ENCODE measurements at regions not wholly inside any gene's neighbourhood (a gene's known extent, or its start where the extent isn't known, plus 50 kb on each side); places are given as distances from the start of the nearest gene placed in this dataset.

GRCh38 chr17:73749928-73750605 is 105.8 kb upstream of the SDK2 start (continued):
- TF ChIP-seq REST (IDR thresholded peaks at IDR 0.05; ENCODE audit: low read depth) (no peak), FOSL1 (IDR thresholded peaks at IDR 0.05; ENCODE audit: low read depth) (no peak), ZNF274 (IDR thresholded peaks at IDR 0.05; ENCODE audit: low read depth, low read length) (no peak), CTCF (IDR thresholded peaks at IDR 0.05 in 2 of 3, conservative IDR thresholded peaks at IDR 0.05 in 1 of 3; ENCODE audit: borderline replicate concordance in 1 of 3, insufficient read depth in 1 of 3, low read depth in 2 of 3, low read length in 2 of 3) (no peak), JUND (IDR thresholded peaks at IDR 0.05) (no peak)

- BruUV-seq (replicated peaks) = no TSS peak
- CTCF ChIA-PET = no interaction called here
Measured at GRCh38 chr17:73750975-73751374, 106.7 kb upstream of the SDK2 start.

More at GRCh38 chr17:73750975-73751374, 106.7 kb upstream of the SDK2 start:
- Histone ChIP-seq H3K4me2 (ENCODE audit: low read length) (no peak overlapping the region), H3K9me3 (ENCODE audit: control insufficient read depth in 1 of 2, insufficient read depth in 1 of 2, low read depth in 1 of 2, low read length in 2 of 2) (no peaks in the 10 kb centered on the region), H4K20me1 (ENCODE audit: insufficient read depth) (no peaks in the 10 kb centered on the region), H2AFZ (ENCODE audit: low read depth, low read length, poor library complexity, severe bottlenecking) (no peak overlapping the region), H3K9me2 (ENCODE audit: insufficient read depth) (no peaks in the 10 kb centered on the region), H3K9ac (ENCODE audit: low read length) (no peak overlapping the region), H3K27ac (ENCODE audit: low read depth, low read length) (no peak overlapping the region), H3K36me3 (ENCODE audit: control insufficient read depth in 1 of 2, insufficient read depth in 2 of 2, low read length in 2 of 2) (no peaks in the 10 kb centered on the region), H3K4me3 (replicated peaks in 1 of 2; ENCODE audit: low read depth in 1 of 2, low read length in 2 of 2) (no peak overlapping the region), H3K79me2 (ENCODE audit: insufficient read depth, low read length) (no peaks in the 10 kb centered on the region), H3K4me1 (ENCODE audit: control insufficient read depth in 1 of 2, insufficient read depth in 2 of 2, low read length in 2 of 2) (no peaks in the 10 kb centered on the region), H3K27me3 (ENCODE audit: insufficient read depth, low read length) (peaks cover 24% of the 10 kb centered on the region; the same call in 1 of the 2 replicates)
- ATAC-seq (no peak), DNase-seq (ENCODE audit: low read depth, low spot score) (no peak)
- ChIA-PET POLR2A (no interaction called here), RAD21 (ENCODE audit: low non-redundant PET in 1 of 2, low total read pairs in 2 of 2, uncharacterized antibody in 2 of 2, unreplicated experiment in 2 of 2) (no interaction called here)
- no peak for TF ChIP-seq CBX3 (IDR thresholded peaks at IDR 0.05; ENCODE audit: low read depth)
- no peak for TF ChIP-seq SP1 (IDR thresholded peaks at IDR 0.05; ENCODE audit: low read depth)
- intact Hi-C loops (cut with micrococcal nuclease) = no loop called here

Measured in HCT116 (cell line).